Upper lobe of left lung (tissue), 4 donors: ENCODE measurements at regions not wholly inside any gene's neighbourhood (a gene's known extent, or its start where the extent isn't known, plus 50 kb on each side); places are given as distances from the start of the nearest gene placed in this dataset.

Source experiments
- CTCF ChIP-seq, 6 experiments: fragments of 450-650 bp in 4 of 6; fragments of 200-600 bp in 2 of 6; sonication (generic) in 2 of 6; IDR thresholded peaks; one replicate each; pipeline ENCODE4 v1.5.1; 2016 to 2019; ENCODE audit warnings: antibody characterized with exemption in 6 of 6
- EP300 ChIP-seq, 4 donors: sonication (generic); formaldehyde crosslinking; IDR thresholded peaks; one replicate each; pipeline ENCODE4 v1.5.1; 2017; ENCODE audit warnings: antibody characterized with exemption in 4 of 4, control low read depth in 2 of 4
- POLR2AphosphoS5 ChIP-seq, 2 donors: sonication (generic); formaldehyde crosslinking; IDR thresholded peaks; one replicate each; pipeline ENCODE4 v1.5.1; 2017; ENCODE audit warnings: antibody characterized with exemption in 2 of 2

GRCh38 chr12:127771546-127771945, 495.4 kb upstream of the TMEM132C start:
- TF ChIP-seq CTCF (IDR thresholded peaks at IDR 0.05) (no peak), POLR2AphosphoS5 (IDR thresholded peaks at IDR 0.05) (no peak), EP300 (IDR thresholded peaks at IDR 0.05) (no peak)
